Gastroesophageal sphincter (tissue), 4 donors: ENCODE measurements at regions not wholly inside any gene's neighbourhood (a gene's known extent, or its start where the extent isn't known, plus 50 kb on each side); places are given as distances from the start of the nearest gene placed in this dataset.
A peak's percentile ranks its signal among the peaks of the same experiment; 100 is the strongest.

Experiments used
- ATAC-seq: fragments of 150-250 bp; one replicate; pipeline ENCODE4 v1.9.1; 2016; ENCODE audit warnings: mild to moderate bottlenecking, moderate library complexity
- H3K27ac ChIP-seq, 4 donors: fragments of 200-600 bp; sonication (generic) in 3 of 4; 1 replicate in 3 of 4; 2 replicates in 1 of 4; pipeline ENCODE4 v1.5.1; 2016 to 2019
- H3K27me3 ChIP-seq: fragments of 200-600 bp; sonication (generic); one replicate; pipeline ENCODE4 v1.5.1; 2019
- H3K36me3 ChIP-seq, 2 donors: fragments of 200-600 bp; sonication (generic); one replicate each; pipeline ENCODE4 v1.5.1; 2019; ENCODE audit warnings: control low read depth in 1 of 2
- H3K4me1 ChIP-seq, 3 donors: fragments of 200-600 bp; sonication (generic); 1 replicate in 2 of 3; 2 replicates in 1 of 3; pipeline ENCODE4 v1.5.1; 2016 to 2019; ENCODE audit warnings: control low read depth in 2 of 3
- H3K4me3 ChIP-seq, 2 donors: fragments of 200-600 bp; sonication (generic); one replicate each; pipeline ENCODE4 v1.5.1; 2019; ENCODE audit warnings: mild to moderate bottlenecking in 1 of 2, moderate library complexity in 1 of 2
- H3K9me3 ChIP-seq, 3 donors: fragments of 200-600 bp; sonication (generic); one replicate each; pipeline ENCODE4 v1.5.1; 2017 to 2019; ENCODE audit warnings: control low read depth in 2 of 3
- EP300 ChIP-seq: sonication (generic); formaldehyde crosslinking; IDR thresholded peaks from one replicate; pipeline ENCODE4 v1.6.1; 2017; ENCODE audit warnings: antibody characterized with exemption, mild to moderate bottlenecking
- POLR2A ChIP-seq, 2 donors: fragments of 450-650 bp; IDR thresholded peaks; one replicate each; pipeline ENCODE4 v1.6.1; 2017; ENCODE audit warnings: antibody characterized with exemption in 2 of 2, mild to moderate bottlenecking in 2 of 2, moderate library complexity in 1 of 2
- POLR2AphosphoS5 ChIP-seq: sonication (generic); formaldehyde crosslinking; IDR thresholded peaks from one replicate; pipeline ENCODE4 v1.6.1; 2017; ENCODE audit warnings: antibody characterized with exemption
- WGBS, 2 donors: methylation state at CpG; one replicate each; pipeline ENCODE4 v1.1.5; 2018; ENCODE audit warnings: low coverage in 1 of 2; 5-methylcytosine and 5-hydroxymethylcytosine counted together
- TF ChIP-seq, protein P1 (sequence below), 4 experiments: fragments of 200-600 bp in 2 of 4; fragments of 450-650 bp in 2 of 4; sonication (generic) in 1 of 4; IDR thresholded peaks; one replicate each; pipeline ENCODE4 v1.5.1; 2017 to 2019; ENCODE audit warnings: antibody characterized with exemption in 4 of 4, mild to moderate bottlenecking in 2 of 4, moderate library complexity in 2 of 4

DNA sequence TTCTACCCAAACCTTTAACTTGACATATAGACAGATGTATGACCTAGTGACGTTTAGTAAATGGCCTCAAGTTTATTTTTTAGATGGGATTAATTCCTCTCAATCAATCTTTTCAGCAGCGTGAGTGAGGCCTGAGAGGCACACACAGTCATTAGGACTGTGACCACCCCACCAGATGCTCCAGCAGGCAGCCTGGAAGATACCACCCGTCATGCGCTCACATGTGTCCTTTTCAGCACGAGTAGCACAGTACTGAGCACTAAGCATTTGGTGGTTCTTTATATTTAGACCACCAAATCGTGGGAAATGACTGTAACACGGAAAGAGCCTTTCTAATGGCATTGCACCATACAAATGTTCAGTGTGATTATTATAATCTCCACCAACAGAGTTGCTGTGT, 354.6 kb upstream of the DDI1 start:
- Histone ChIP-seq H3K27me3 (no peaks in the 10 kb centered on the region), H3K4me3 (no peak overlapping the region), H3K36me3 (no peaks in the 10 kb centered on the region), H3K9me3 (no peaks in the 10 kb centered on the region), H3K27ac (no peak overlapping the region), H3K4me1 (peaks cover 4 to 12% (median 5%) of the 10 kb centered on the region in 3 donors)
- ATAC-seq: no peak
- TF ChIP-seq, protein P1, sequence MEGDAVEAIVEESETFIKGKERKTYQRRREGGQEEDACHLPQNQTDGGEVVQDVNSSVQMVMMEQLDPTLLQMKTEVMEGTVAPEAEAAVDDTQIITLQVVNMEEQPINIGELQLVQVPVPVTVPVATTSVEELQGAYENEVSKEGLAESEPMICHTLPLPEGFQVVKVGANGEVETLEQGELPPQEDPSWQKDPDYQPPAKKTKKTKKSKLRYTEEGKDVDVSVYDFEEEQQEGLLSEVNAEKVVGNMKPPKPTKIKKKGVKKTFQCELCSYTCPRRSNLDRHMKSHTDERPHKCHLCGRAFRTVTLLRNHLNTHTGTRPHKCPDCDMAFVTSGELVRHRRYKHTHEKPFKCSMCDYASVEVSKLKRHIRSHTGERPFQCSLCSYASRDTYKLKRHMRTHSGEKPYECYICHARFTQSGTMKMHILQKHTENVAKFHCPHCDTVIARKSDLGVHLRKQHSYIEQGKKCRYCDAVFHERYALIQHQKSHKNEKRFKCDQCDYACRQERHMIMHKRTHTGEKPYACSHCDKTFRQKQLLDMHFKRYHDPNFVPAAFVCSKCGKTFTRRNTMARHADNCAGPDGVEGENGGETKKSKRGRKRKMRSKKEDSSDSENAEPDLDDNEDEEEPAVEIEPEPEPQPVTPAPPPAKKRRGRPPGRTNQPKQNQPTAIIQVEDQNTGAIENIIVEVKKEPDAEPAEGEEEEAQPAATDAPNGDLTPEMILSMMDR (IDR thresholded peaks at IDR 0.05): no peak
- TF ChIP-seq POLR2AphosphoS5 (no peak), POLR2A (IDR thresholded peaks at IDR 0.05) (no peak), EP300 (no peak)
- WGBS, 2 donors: 70 to 83% methylated on average over 5 to 6 of the region's 7 CpGs

- Histone ChIP-seq H3K4me3 (no peak overlapping the region), H3K27ac (peak overlapping the region in 2 of 4 donors; percentile 17 to 35), H3K27me3 (no peaks in the 10 kb centered on the region), H3K9me3 (no peaks in the 10 kb centered on the region), H3K4me1 (peaks cover 4 to 12% (median 5%) of the 10 kb centered on the region in 3 donors), H3K36me3 (no peaks in the 10 kb centered on the region)
- TF ChIP-seq POLR2AphosphoS5 (no peak), EP300 (no peak)
- TF ChIP-seq, protein P1 (IDR thresholded peaks at IDR 0.05): peak; percentile 66 to 90 (median 88)
- ATAC-seq: peak; percentile 89
- WGBS, 2 donors: 12 to 30% methylated on average over 3 to 6 of the region's 8 CpGs
Observed at GRCh38 chr11:103682318-103683184, 353.9 kb upstream of the DDI1 start.

DNA sequence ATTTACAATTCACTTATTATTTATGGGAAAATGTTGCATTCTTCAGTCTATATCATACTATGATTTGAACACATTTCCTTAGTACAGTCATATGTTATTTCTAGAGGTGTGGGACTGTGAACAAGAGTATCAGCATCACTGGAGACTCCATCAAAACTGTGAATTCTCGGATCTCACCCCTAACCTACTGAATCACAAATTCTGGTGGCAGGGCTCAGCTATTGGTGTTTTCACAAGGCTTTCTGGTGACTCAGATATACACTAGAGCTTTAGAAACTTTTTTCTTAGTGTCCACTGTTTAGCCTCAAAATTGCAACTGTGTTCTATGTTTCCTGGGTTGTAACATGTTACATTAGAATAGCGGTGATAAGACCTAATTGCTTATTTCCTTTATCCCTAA, 352.9 kb upstream of the DDI1 start:
- no peaks in the 10 kb centered on the region for H3K36me3 ChIP-seq
- H3K4me3 ChIP-seq: no peak overlapping the region
- H3K27me3 ChIP-seq: no peaks in the 10 kb centered on the region
- WGBS, 2 donors: 91 to 92% methylated on average over 2 of the region's 2 CpGs
- ATAC-seq: no peak
- TF ChIP-seq EP300: no peak
- TF ChIP-seq POLR2AphosphoS5: no peak
- no peak for TF ChIP-seq POLR2A (IDR thresholded peaks at IDR 0.05)
- TF ChIP-seq, protein P1 (IDR thresholded peaks at IDR 0.05): no peak
- H3K27ac ChIP-seq: no peak overlapping the region
- H3K4me1 ChIP-seq: peaks cover 4 to 12% (median 5%) of the 10 kb centered on the region in 3 donors
- H3K9me3 ChIP-seq: no peaks in the 10 kb centered on the region

DNA sequence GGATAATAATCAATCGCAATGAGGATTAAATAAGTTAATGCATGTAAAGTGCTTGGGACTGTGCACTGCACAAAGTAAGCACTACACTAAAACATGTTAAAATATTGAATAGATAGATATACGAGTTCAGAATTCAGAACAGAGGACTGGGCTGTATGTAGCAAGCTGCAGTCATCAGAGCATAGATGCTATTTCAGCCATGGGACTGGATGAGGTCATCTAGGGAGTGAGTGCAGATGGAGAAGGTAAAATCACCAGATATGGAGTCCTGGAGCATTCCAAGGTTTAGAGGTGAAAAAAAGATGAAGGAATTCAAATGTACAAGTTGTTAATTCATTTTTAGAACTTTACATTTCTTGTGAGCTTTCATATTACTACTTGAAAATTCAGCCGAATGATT, 347.5 kb upstream of the DDI1 start:
- WGBS, 2 donors: 66 to 69% methylated on average over 2 to 3 of the region's 3 CpGs
- Histone ChIP-seq H3K36me3 (no peaks in the 10 kb centered on the region), H3K27me3 (no peaks in the 10 kb centered on the region), H3K27ac (no peak overlapping the region), H3K9me3 (no peaks in the 10 kb centered on the region), H3K4me1 (no peaks in the 10 kb centered on the region), H3K4me3 (no peak overlapping the region)
- TF ChIP-seq EP300 (no peak), POLR2A (IDR thresholded peaks at IDR 0.05) (no peak), POLR2AphosphoS5 (no peak)
- TF ChIP-seq, protein P1 (IDR thresholded peaks at IDR 0.05): no peak
- ATAC-seq: no peak

DNA sequence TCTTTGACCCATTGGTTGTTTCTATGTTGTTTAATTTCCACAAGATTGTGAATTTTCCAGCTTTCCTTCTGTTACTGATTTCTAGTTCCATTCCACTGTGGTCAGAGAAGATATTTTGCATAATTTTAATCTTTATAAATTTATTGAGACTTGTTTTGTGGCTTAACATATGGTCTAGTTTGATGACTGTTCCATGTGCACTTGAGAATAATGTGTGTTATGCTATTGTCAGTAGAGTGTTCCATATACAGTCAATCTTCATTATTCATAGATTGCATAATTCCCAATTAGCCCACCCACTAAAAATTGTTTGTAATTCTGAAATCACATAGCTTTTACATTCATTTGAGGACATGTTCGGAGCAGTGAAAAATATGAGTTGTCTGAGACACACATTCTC, 346.1 kb upstream of the DDI1 start:
- Histone ChIP-seq H3K4me3 (no peak overlapping the region), H3K27ac (no peak overlapping the region), H3K9me3 (no peaks in the 10 kb centered on the region), H3K36me3 (no peaks in the 10 kb centered on the region), H3K27me3 (no peaks in the 10 kb centered on the region), H3K4me1 (no peaks in the 10 kb centered on the region)
- WGBS, 2 donors: 17 to 87% methylated on average over 1 of the region's 1 CpG
- ATAC-seq: no peak
- TF ChIP-seq POLR2AphosphoS5: no peak
- TF ChIP-seq, protein P1 (IDR thresholded peaks at IDR 0.05): no peak
- no peak for TF ChIP-seq POLR2A (IDR thresholded peaks at IDR 0.05)
- TF ChIP-seq EP300: no peak
